Kidney epithelial cell (primary cell): ENCODE measurements at regions not wholly inside any gene's neighbourhood (a gene's known extent, or its start where the extent isn't known, plus 50 kb on each side); places are given as distances from the start of the nearest gene placed in this dataset.
"Not testable (repeated sequence)": the region's sequence is repeated elsewhere in the genome, so short reads cannot be mapped to it uniquely, and the experiment has no call there.

Source experiments
- DNase-seq: peaks from one replicate; pipeline ENCODE4 v3.0.0-alpha.2; 2010; ENCODE audit warnings: low read depth
- H3K27me3 ChIP-seq: 2 replicates; pipeline ENCODE4 v1.6.0; 2011; ENCODE audit warnings: low read length; ENCODE audit not compliant: control insufficient read depth, insufficient read depth
- H3K36me3 ChIP-seq: 2 replicates; pipeline ENCODE4 v1.5.1; 2011; ENCODE audit warnings: low read length; ENCODE audit not compliant: control insufficient read depth, insufficient read depth
- H3K4me3 ChIP-seq: 2 replicates; pipeline ENCODE4 v1.5.1; 2011; ENCODE audit warnings: low read depth, mild to moderate bottlenecking, control low read depth, low read length
- TF ChIP-seq, protein P1 (sequence below): IDR thresholded peaks from 2 replicates; pipeline ENCODE4 v1.5.1; 2011; ENCODE audit warnings: mild to moderate bottlenecking, moderate library complexity, low read length, control low read depth, inconsistent platforms; ENCODE audit not compliant: insufficient read depth, poor library complexity, severe bottlenecking

DNA sequence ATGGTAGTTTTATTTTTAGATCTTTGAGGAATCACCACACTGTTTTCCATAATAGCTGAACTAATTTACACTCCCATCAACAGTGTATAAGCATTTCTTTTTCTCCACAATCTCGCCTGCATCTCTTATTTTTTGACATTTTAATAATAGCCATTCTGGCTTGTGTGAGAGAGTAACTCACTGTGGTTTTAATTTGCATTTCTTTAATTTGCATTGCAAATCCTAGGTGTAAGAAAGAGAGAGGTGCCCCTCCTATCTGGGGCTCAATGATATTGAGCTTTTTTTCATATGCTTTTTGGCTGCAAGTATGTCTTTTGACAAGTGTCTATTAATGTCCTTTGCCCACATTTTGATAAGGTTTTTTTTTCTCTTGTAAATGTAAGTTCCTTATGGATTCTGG, 106.3 kb upstream of the SLC27A6 start:
- no peaks in the 10 kb centered on the region for H3K27me3 ChIP-seq
- TF ChIP-seq, protein P1, sequence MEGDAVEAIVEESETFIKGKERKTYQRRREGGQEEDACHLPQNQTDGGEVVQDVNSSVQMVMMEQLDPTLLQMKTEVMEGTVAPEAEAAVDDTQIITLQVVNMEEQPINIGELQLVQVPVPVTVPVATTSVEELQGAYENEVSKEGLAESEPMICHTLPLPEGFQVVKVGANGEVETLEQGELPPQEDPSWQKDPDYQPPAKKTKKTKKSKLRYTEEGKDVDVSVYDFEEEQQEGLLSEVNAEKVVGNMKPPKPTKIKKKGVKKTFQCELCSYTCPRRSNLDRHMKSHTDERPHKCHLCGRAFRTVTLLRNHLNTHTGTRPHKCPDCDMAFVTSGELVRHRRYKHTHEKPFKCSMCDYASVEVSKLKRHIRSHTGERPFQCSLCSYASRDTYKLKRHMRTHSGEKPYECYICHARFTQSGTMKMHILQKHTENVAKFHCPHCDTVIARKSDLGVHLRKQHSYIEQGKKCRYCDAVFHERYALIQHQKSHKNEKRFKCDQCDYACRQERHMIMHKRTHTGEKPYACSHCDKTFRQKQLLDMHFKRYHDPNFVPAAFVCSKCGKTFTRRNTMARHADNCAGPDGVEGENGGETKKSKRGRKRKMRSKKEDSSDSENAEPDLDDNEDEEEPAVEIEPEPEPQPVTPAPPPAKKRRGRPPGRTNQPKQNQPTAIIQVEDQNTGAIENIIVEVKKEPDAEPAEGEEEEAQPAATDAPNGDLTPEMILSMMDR, result no peak
- H3K36me3 ChIP-seq, result no peaks in the 10 kb centered on the region
- DNase-seq, result no peak
- H3K4me3 ChIP-seq, result no peak overlapping the region

DNA sequence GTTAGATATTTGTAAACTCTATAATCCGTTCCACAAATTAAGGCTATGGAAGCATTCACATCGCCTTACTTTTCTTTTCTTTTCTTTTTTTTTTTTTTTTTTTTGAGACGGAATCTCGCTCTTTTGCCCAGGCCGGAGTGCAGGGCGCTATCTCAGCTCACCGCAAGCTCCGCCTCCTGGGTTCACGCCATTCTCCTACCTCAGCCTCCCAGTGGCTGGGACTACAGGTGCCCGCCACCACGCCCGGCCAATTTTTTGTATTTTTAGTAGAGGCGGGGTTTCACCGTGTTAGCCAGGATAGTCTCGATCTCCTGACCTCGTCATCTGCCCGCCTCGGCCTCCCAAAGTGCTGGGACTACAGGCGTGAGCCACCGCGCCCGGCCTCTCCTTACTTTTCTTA, 104.1 kb upstream of the SLC27A6 start:
- not testable (repeated sequence) for H3K27me3 ChIP-seq, H3K36me3 ChIP-seq, H3K4me3 ChIP-seq, DNase-seq

DNA sequence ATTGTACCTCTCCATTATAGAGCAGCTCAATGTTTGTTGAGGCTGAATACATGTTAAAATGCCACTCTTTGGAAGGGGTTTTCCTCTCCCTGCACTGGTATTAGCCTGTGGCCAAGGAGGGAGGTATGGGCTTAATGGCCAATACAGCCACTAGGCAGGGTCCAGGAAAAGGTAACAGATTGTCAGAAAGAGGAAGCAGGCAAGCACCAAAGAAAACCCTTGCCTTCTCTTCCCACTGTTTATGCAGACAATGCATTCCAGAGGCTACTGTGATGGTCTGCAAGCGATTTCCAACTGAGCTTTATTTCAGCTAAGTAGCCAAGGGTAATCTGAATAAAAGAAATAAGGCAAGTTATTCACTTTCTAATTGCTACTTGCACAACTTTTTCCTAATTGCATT, 95.3 kb upstream of the SLC27A6 start:
- no peak for DNase-seq
- Histone ChIP-seq H3K4me3 (no peak overlapping the region), H3K36me3 (no peaks in the 10 kb centered on the region), H3K27me3 (no peaks in the 10 kb centered on the region)
- TF ChIP-seq, protein P1, result no peak

DNA sequence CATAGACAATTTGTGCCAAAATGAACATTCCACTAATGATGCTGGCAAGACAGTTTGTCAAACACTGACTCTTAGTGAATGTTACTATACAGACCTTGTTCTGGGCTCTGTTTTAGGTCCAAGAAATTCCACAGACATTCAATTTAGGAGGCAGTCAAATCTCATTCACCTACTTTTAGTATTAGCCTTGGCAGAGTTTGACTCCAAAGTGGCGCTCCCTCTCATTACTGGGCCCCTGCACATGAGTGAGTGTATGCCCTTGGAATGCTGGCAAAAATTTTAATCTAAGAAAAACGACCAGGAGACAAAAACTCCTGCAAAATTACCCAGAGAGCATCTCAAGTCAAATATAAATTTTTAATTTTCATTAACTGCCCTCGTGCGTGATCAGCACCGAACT, 94.9 kb upstream of the SLC27A6 start:
- TF ChIP-seq, protein P1, result no peak
- no peak overlapping the region for H3K4me3 ChIP-seq

DNA sequence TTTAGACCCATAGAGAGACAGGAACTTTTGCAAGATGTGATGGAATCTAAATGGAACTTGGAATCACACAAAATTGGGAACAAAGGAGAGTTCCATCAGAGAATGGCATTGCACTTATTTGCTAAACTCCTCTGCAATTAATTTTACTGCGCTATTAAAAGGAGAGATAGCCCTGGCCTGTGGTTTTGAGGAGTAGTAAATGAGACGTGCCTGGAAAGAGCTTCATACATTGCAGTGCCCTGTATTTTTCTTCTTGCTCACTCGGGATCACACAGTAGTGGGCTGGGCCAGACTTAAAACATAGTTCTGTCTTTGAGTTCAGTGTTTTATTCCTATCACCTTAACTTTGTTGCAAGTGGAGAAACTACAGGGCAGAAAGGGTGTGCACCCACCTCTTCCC, 94.4 kb upstream of the SLC27A6 start:
- TF ChIP-seq, protein P1, result no peak

More for the DNA sequence above, 94.9 kb upstream of the SLC27A6 start:
- DNase-seq, result no peak
- Histone ChIP-seq H3K27me3 (no peaks in the 10 kb centered on the region), H3K36me3 (no peaks in the 10 kb centered on the region)

DNA sequence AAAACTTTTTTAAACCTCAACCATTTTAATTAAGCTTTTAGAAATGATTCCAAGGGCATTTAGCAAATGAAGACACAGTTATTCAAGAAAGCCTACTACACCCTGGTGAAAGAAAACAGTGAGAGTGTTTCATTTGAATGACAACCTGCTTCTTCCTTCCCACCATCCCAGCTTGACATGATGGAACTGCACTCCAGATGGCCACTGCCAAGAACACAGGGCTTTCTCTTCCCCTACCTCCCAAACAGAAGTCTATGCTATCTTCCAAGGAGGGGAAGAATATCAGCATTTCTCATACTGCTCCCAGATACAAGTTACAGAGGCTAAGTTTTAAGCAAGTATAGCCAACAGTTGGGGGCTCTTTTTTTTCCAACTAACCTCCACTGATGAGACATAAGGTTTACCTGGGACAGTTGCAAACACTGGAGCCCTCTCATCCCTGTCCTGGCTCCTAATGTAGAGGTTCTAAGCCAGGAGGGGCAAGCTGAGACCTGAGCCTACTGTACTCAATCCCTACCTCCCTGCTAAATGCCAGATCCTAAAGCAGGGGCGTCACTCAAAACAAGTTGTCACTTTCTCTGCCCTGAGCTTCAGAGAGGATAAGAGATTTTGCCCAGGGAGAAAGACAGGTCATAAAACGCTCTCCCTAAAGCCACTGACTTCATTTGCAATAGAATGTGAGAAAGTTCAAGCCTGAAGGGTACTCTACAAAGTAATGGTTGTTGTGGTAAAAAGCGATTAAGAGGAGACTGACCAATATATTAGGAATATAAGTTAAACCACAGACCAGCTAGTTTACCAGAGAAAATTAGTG, 88.5 kb upstream of the SLC27A6 start:
- Histone ChIP-seq H3K27me3 (no peaks in the 10 kb centered on the region), H3K36me3 (no peaks in the 10 kb centered on the region), H3K4me3 (no peak overlapping the region)
- no peak for DNase-seq
- TF ChIP-seq, protein P1, result no peak

More for the DNA sequence above, 94.4 kb upstream of the SLC27A6 start:
- Histone ChIP-seq H3K36me3 (no peaks in the 10 kb centered on the region), H3K27me3 (no peaks in the 10 kb centered on the region), H3K4me3 (no peak overlapping the region)
- no peak for DNase-seq
